Activated CD8-positive, alpha-beta T cell treated with anti-CD3 and anti-CD28 coated beads for 36 hours (primary cell): ENCODE measurements at regions not wholly inside any gene's neighbourhood (a gene's known extent, or its start where the extent isn't known, plus 50 kb on each side); places are given as distances from the start of the nearest gene placed in this dataset.

Experiments
- ATAC-seq: fragments of 200-7000 bp; cut with Tn5 transposase; one replicate; pipeline ENCODE4 v1.10.0; 2021; ENCODE audit warnings: mild to moderate bottlenecking, moderate library complexity
- CTCF ChIA-PET: fragments of 350-600 bp; sonication (Branson Sonifier 250); formaldehyde crosslinking; loops from one replicate; lab custom pipeline; 2021; ENCODE audit warnings: antibody characterized with exemption; lab: Charles Lee
- POLR2A ChIA-PET: fragments of 350-600 bp; sonication (Branson Sonifier 250); formaldehyde crosslinking; loops from one replicate; lab custom pipeline; 2021; ENCODE audit warnings: antibody characterized with exemption; lab: Charles Lee
- DNase-seq: peaks from one replicate; pipeline ENCODE4 v3.0.0-alpha.2; 2020
- H3K27ac Mint-ChIP-seq: one replicate; pipeline ENCODE4 v1.8.0; 2021; ENCODE audit warnings: mild to moderate bottlenecking, mixed read lengths
- H3K27me3 Mint-ChIP-seq: one replicate; pipeline ENCODE4 v1.8.0; 2021; ENCODE audit warnings: mixed read lengths
- H3K36me3 Mint-ChIP-seq: one replicate; pipeline ENCODE4 v1.8.0; 2021; ENCODE audit warnings: low read depth, mixed read lengths
- H3K4me1 Mint-ChIP-seq: one replicate; pipeline ENCODE4 v1.8.0; 2021; ENCODE audit warnings: low read depth, mixed read lengths
- H3K4me3 Mint-ChIP-seq: one replicate; pipeline ENCODE4 v1.8.0; 2021; ENCODE audit warnings: mild to moderate bottlenecking, moderate library complexity, mixed read lengths
- H3K9me3 Mint-ChIP-seq: one replicate; pipeline ENCODE4 v1.8.0; 2021; ENCODE audit warnings: mixed read lengths
- intact Hi-C: fragments of 100-400 bp; cut with micrococcal nuclease; formaldehyde crosslinking; loops from one replicate; pipeline ENCODE4 v1.10.0; 2022
- TF ChIP-seq, protein P1 (sequence below): fragments of 200-600 bp; IDR thresholded peaks from one replicate; pipeline ENCODE4 v1.8.0; 2022; ENCODE audit warnings: antibody characterized with exemption, mild to moderate bottlenecking

DNA sequence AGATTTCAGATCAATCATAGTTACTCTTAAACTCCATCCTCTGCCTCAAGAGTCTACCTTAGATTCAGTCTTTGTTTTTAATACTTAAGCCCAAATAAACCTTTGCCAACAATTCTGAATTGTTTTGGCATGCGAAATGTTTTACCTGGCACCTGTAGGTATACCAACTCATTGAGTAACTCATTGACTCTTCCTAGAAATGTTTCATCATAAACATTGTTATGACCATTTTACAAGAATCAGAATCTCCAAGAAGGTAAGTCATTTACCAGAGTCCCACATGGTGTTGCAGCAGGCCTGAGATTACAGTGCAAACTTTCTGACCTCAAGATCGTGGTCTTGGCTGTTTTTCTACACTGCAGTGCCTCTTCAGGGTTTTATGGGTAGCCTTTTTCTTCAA, 750.4 kb downstream of the BRINP1 start:
- intact Hi-C loops, result no loop called here
- ChIA-PET CTCF (no interaction called here), POLR2A (no interaction called here)
- Mint-ChIP-seq H3K27me3 (no peaks in the 10 kb centered on the region), H3K4me3 (no peak overlapping the region), H3K27ac (no peak overlapping the region), H3K36me3 (no peaks in the 10 kb centered on the region), H3K4me1 (no peaks in the 10 kb centered on the region), H3K9me3 (peaks cover 2% of the 10 kb centered on the region)
- TF ChIP-seq, protein P1, sequence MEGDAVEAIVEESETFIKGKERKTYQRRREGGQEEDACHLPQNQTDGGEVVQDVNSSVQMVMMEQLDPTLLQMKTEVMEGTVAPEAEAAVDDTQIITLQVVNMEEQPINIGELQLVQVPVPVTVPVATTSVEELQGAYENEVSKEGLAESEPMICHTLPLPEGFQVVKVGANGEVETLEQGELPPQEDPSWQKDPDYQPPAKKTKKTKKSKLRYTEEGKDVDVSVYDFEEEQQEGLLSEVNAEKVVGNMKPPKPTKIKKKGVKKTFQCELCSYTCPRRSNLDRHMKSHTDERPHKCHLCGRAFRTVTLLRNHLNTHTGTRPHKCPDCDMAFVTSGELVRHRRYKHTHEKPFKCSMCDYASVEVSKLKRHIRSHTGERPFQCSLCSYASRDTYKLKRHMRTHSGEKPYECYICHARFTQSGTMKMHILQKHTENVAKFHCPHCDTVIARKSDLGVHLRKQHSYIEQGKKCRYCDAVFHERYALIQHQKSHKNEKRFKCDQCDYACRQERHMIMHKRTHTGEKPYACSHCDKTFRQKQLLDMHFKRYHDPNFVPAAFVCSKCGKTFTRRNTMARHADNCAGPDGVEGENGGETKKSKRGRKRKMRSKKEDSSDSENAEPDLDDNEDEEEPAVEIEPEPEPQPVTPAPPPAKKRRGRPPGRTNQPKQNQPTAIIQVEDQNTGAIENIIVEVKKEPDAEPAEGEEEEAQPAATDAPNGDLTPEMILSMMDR, result no peak
- DNase-seq (no peak), ATAC-seq (no peak)

DNA sequence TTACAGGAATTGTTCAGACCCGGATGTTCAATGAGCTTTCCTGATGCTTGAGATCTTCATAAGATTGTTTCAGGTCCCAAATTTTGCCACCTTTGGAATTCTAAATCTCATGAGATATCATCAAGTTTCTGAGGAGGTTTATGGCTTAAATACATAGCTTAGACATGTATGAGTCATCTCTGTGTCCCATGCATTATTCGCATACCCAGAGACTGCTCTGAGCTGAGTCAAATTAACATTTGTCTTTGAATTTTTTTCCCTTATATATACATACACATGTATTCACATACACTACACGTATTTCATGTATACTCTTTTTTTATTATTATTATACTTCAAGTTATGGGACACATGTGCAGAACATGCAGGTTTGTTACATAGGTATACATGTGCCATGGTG, 744.6 kb downstream of the BRINP1 start:
- Mint-ChIP-seq H3K4me1 (no peaks in the 10 kb centered on the region), H3K9me3 (peaks cover 2% of the 10 kb centered on the region), H3K27me3 (no peaks in the 10 kb centered on the region), H3K4me3 (no peak overlapping the region), H3K27ac (no peak overlapping the region), H3K36me3 (no peaks in the 10 kb centered on the region)
- ChIA-PET CTCF (no interaction called here), POLR2A (no interaction called here)
- intact Hi-C loops, result no loop called here
- ATAC-seq, result no peak
- DNase-seq, result no peak
- TF ChIP-seq, protein P1, result no peak

DNA sequence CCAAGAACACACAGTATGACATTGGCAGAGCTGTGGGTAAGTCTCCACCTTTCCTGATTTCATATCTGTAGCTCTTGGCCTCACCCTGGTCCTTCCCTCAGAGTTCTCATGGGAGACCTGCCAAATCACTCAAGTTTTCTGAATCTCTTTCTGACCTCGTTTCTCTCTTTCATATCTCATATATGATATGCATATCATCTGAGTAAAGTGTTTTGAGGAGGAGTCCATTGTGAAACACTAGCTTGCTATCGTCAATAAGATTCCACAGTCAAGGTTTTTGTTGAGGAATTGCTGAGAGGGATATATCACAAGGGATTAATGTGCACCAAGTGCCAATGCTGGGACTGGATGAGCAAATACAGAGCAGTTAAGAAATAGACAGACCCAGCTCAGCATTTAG, 739.2 kb downstream of the BRINP1 start:
- no peaks in the 10 kb centered on the region for H3K4me1 Mint-ChIP-seq
- TF ChIP-seq, protein P1, result no peak
- no peak overlapping the region for H3K4me3 Mint-ChIP-seq
- peaks cover 11% of the 10 kb centered on the region for H3K9me3 Mint-ChIP-seq
- no peak overlapping the region for H3K27ac Mint-ChIP-seq
- ChIA-PET POLR2A (no interaction called here), CTCF (no interaction called here)
- no peak for DNase-seq
- no peaks in the 10 kb centered on the region for H3K36me3 Mint-ChIP-seq
- no peak for ATAC-seq
- H3K27me3 Mint-ChIP-seq, result no peaks in the 10 kb centered on the region
- intact Hi-C loops, result no loop called here

DNA sequence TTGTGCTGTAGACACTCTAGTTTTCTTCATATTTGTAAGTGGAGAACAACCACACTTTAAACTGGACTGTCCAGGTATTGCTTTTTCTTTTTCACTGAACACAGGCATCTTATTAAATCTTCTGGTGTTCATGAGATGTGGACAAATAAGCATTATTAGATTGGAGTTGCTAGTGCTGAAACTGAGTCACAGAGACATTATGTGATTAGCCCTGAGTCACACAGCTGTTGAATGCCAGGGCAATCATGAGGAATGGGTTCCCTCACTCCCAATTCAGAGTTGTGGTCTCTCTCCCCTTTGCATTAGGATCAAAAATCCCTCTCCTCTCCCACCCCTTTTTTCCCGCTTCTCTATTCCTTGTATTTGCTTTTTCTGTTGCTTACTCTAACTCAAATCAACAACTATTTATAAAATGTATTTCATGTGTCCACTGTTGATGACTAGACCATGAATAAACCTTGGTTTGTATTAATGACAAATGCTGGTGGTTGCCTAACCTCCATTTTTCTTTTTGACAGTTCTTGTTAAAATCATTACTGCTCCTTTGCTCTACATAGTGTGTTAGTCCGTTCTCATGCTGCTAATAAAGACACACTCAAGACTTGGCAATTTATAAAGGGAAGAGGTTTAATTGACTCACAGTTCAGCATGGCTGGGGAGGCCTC, 738.2 kb downstream of the BRINP1 start:
- no peak overlapping the region for H3K4me3 Mint-ChIP-seq
- intact Hi-C loops, result no loop called here
- H3K27me3 Mint-ChIP-seq, result no peaks in the 10 kb centered on the region
- H3K9me3 Mint-ChIP-seq, result peaks cover 11% of the 10 kb centered on the region
- H3K27ac Mint-ChIP-seq, result no peak overlapping the region
- no peaks in the 10 kb centered on the region for H3K36me3 Mint-ChIP-seq
- ATAC-seq (no peak), DNase-seq (no peak)
- ChIA-PET CTCF (no interaction called here), POLR2A (no interaction called here)
- H3K4me1 Mint-ChIP-seq, result no peaks in the 10 kb centered on the region
- TF ChIP-seq, protein P1, result no peak

DNA sequence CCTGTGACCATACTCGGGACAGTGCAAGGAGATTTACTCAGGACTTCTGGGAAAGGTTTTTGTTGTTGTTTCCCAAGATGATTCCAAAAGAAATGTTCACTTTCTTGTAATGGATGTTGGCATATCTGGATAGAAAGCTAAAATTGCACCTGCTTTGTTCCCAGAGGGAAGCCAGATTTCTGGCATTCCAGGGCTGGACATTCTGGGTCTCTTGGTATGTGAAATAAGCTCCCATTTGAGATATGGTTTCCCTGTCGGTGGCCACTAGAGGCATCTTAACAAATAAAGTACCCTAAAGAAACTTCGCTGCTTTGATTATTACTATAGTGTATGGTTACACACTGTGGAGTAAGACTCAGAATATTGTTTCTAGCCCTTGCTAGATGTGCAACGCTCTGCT, 737.3 kb downstream of the BRINP1 start:
- DNase-seq (no peak), ATAC-seq (no peak)
- no peaks in the 10 kb centered on the region for H3K27me3 Mint-ChIP-seq
- POLR2A ChIA-PET, result no interaction called here
- no peak overlapping the region for H3K27ac Mint-ChIP-seq
- CTCF ChIA-PET, result no interaction called here
- H3K4me3 Mint-ChIP-seq, result no peak overlapping the region
- TF ChIP-seq, protein P1, result no peak
- peaks cover 11% of the 10 kb centered on the region for H3K9me3 Mint-ChIP-seq
- intact Hi-C loops, result no loop called here
- H3K36me3 Mint-ChIP-seq, result no peaks in the 10 kb centered on the region
- H3K4me1 Mint-ChIP-seq, result no peaks in the 10 kb centered on the region
